ENCODE measurements at regions not wholly inside any gene's neighbourhood (a gene's known extent, or its start where the extent isn't known, plus 50 kb on each side); places are given as distances from the start of the nearest gene placed in this dataset.
"Not testable (repeated sequence)": the region's sequence is repeated elsewhere in the genome, so short reads cannot be mapped to it uniquely, and the experiment has no call there.

DNA sequence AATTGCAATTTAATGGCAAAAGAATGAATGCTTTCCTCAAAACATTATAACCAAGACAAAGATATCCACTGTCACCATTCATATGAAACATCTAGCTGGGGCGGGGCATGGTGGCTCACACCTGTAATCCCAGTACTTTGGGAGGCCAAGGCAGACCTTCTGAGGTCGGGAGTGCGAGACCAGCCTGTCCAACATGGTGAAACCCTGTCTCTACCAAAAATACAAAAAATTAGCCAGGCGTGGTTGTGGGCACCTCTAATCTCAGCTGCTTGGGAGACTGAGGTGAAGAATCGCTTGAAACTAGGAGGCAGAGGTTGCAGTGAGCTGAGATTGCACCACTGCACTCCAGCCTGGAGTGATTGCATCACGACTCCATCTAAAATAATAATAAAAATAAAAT lies 740.6 kb upstream of the MIR17HG start:
- TF ChIP-seq, protein P1, sequence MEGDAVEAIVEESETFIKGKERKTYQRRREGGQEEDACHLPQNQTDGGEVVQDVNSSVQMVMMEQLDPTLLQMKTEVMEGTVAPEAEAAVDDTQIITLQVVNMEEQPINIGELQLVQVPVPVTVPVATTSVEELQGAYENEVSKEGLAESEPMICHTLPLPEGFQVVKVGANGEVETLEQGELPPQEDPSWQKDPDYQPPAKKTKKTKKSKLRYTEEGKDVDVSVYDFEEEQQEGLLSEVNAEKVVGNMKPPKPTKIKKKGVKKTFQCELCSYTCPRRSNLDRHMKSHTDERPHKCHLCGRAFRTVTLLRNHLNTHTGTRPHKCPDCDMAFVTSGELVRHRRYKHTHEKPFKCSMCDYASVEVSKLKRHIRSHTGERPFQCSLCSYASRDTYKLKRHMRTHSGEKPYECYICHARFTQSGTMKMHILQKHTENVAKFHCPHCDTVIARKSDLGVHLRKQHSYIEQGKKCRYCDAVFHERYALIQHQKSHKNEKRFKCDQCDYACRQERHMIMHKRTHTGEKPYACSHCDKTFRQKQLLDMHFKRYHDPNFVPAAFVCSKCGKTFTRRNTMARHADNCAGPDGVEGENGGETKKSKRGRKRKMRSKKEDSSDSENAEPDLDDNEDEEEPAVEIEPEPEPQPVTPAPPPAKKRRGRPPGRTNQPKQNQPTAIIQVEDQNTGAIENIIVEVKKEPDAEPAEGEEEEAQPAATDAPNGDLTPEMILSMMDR (IDR thresholded peaks at IDR 0.05): not testable (repeated sequence)
- not testable (repeated sequence) for TF ChIP-seq POLR2A, POLR2AphosphoS5, EP300 (IDR thresholded peaks at IDR 0.05)

Data from gastroesophageal sphincter (tissue), 3 donors.